AG09319 (cell line): ENCODE measurements at regions not wholly inside any gene's neighbourhood (a gene's known extent, or its start where the extent isn't known, plus 50 kb on each side); places are given as distances from the start of the nearest gene placed in this dataset.

ENCODE experiments used
- DNase-seq: peaks from one replicate; pipeline ENCODE4 v3.0.0-alpha.2; 2010; ENCODE audit warnings: low read depth; ENCODE audit errors: extremely low read depth
- TF ChIP-seq, protein P1 (sequence below): IDR thresholded peaks from 2 replicates; pipeline ENCODE4 v1.5.1; 2011; ENCODE audit warnings: low read depth, mild to moderate bottlenecking, inconsistent platforms, low read length, moderate library complexity

GRCh38 chr4:111693758-111694157 is 451.5 kb upstream of the FAM241A start:
- no peak for DNase-seq
- TF ChIP-seq, protein P1, sequence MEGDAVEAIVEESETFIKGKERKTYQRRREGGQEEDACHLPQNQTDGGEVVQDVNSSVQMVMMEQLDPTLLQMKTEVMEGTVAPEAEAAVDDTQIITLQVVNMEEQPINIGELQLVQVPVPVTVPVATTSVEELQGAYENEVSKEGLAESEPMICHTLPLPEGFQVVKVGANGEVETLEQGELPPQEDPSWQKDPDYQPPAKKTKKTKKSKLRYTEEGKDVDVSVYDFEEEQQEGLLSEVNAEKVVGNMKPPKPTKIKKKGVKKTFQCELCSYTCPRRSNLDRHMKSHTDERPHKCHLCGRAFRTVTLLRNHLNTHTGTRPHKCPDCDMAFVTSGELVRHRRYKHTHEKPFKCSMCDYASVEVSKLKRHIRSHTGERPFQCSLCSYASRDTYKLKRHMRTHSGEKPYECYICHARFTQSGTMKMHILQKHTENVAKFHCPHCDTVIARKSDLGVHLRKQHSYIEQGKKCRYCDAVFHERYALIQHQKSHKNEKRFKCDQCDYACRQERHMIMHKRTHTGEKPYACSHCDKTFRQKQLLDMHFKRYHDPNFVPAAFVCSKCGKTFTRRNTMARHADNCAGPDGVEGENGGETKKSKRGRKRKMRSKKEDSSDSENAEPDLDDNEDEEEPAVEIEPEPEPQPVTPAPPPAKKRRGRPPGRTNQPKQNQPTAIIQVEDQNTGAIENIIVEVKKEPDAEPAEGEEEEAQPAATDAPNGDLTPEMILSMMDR: no peak

- no peak for DNase-seq
- TF ChIP-seq, protein P1: no peak
These were observed 449.6 kb upstream of the FAM241A start for GRCh38 chr4:111695677-111696076.

GRCh38 chr4:111696505-111696904 is 448.7 kb upstream of the FAM241A start:
- no peak for DNase-seq
- TF ChIP-seq, protein P1: no peak

DNA sequence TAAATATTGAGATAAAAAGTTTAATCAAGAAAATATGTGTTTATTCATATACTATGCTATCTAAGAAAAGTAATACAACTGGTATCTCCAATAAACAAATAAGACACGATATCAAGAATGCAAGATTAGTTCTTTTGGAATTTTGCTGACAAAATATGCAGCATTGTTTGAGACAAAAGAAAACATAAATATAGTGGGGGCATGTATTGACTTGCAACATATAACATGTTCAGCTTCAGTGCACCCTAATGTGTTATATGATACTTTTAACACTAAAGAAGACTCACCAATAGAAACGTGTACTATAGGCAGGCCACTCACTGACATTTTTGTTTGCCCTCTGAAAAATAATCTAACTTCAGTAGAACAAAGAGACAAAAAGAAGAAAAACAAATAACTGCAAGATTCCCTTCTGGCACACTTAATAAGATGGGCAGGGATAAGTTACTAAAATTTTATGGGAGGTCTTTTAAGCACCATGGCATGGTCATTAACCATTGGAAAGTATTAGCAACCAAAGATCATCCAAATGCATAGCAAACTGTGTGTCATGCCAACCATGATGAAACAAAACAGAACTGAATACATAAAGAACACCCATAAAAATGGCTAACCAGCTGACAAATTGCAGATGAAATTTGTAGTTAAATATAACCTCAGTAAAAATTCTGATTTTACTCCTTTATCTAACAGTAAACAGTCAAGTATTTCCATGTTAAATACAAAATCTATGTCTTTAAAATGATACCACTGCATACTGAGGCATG is 447.9 kb upstream of the FAM241A start:
- TF ChIP-seq, protein P1: no peak
- no peak for DNase-seq

DNA sequence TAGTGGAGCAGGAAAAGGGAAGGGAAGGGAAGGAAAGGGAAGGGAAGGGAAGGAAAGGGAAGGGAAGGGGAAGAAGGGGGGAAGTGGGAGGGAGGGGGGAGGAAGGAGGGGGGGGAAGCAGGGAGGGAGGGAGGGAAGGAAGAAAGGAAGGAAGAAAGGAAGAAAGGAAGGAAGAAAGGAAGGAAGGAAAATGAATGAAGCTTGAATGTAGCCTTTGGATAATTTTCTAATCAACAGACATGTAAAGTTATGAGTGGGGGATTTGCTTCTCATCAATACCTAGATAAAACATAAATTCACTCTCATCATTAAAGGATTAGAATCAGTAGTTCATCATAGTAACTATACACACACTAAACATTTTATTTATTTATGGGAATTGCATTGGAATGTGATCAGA is 446.9 kb upstream of the FAM241A start:
- TF ChIP-seq, protein P1: no peak
- DNase-seq: no peak

DNA sequence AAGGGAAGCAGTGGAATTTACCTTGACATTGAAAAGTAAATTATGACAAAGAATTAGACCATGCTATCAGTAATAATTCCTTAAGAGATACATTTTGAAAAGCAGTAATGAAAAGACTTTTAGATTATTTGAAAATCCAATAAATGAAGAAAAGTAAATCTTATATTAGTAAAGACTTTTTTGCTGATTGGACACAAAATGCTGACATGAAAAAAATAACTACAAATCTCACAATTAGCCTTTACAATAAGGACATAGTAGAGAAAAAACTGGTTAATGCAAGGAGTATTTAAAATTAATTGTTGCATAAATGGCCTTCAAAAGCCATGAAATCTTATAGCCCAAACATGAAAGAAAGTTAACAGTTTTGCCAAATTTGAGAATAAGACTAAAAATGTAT is 446.1 kb upstream of the FAM241A start:
- TF ChIP-seq, protein P1: no peak
- no peak for DNase-seq

DNA sequence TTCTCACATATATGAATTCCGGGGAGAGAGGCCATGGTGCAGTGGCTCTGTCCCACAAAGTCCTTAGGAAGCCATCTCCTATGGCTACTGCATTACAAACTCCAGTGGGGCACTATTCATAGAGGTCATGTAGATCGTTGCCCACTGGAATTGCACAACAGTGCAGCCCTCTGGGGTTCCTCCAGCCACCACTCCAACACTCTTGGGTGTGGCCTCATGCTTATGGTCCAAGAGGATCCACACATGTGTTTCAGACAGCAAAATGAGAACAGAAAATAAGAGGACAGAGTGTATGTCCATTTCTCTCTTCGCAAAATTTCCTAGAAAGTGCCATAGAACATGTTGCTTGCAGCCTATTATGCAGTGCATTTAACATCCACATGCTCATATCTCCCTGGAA is 444.2 kb upstream of the FAM241A start:
- TF ChIP-seq, protein P1: no peak
- no peak for DNase-seq
